Gastrocnemius medialis (tissue), 4 donors: ENCODE measurements at regions not wholly inside any gene's neighbourhood (a gene's known extent, or its start where the extent isn't known, plus 50 kb on each side); places are given as distances from the start of the nearest gene placed in this dataset.

Experiments
- CTCF ChIP-seq, 5 experiments: fragments of 450-650 bp in 3 of 5; fragments of 200-600 bp in 2 of 5; sonication (generic) in 2 of 5; IDR thresholded peaks in 4 of 5; conservative IDR thresholded peaks in 1 of 5; 1 replicate in 4 of 5; 2 replicates in 1 of 5; pipeline ENCODE4 v1.5.1; 2016 to 2019; ENCODE audit warnings: antibody characterized with exemption in 5 of 5, mild to moderate bottlenecking in 3 of 5, moderate library complexity in 3 of 5
- POLR2A ChIP-seq, 2 donors: fragments of 450-650 bp; IDR thresholded peaks; one replicate each; pipeline ENCODE4 v1.6.1; 2017; ENCODE audit warnings: antibody characterized with exemption in 2 of 2, mild to moderate bottlenecking in 2 of 2, moderate library complexity in 2 of 2

DNA sequence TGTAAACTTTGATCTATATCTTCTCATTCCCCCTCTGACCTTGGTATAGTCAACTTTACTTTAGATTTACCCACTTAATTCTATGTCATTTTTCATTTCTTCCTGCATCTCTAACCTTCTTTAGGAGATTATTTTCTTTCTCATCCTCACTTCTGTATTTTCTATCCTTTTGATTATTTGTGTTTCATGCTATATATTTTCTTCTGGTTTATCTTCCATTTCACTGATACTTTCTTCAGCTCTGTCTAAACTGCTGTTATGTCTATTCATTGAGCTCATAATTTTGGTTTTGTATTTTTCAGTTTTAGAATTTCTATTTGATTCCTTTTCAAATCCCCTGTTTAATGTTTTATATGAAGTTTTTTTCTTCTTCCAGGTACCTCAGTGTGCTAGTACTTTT, 171.1 kb upstream of the LYZL1 start:
- TF ChIP-seq CTCF (IDR thresholded peaks at IDR 0.05 in 4 of 5, conservative IDR thresholded peaks at IDR 0.05 in 1 of 5), result no peak
- TF ChIP-seq POLR2A (IDR thresholded peaks at IDR 0.05), result no peak
